KMS-11 (cell line): ENCODE measurements at regions not wholly inside any gene's neighbourhood (a gene's known extent, or its start where the extent isn't known, plus 50 kb on each side); places are given as distances from the start of the nearest gene placed in this dataset.

Experiments
- H2AFZ ChIP-seq: fragments of 200-600 bp; sonication (generic); 2 replicates; pipeline ENCODE4 v1.6.1; 2016; ENCODE audit warnings: antibody characterized with exemption, mixed run types, low read depth
- H3K27ac ChIP-seq: fragments of 200-600 bp; sonication (generic); 2 replicates; pipeline ENCODE4 v1.6.1; 2016; ENCODE audit warnings: mild to moderate bottlenecking, mixed run types
- H3K27me3 ChIP-seq: fragments of 200-600 bp; sonication (generic); 2 replicates; pipeline ENCODE4 v1.6.1; 2017; ENCODE audit warnings: mild to moderate bottlenecking, low read depth, mixed run types, moderate library complexity; ENCODE audit not compliant: insufficient read depth
- H3K36me3 ChIP-seq: fragments of 200-600 bp; sonication (generic); 2 replicates; pipeline ENCODE4 v1.6.1; 2017; ENCODE audit warnings: mild to moderate bottlenecking, mixed run types; ENCODE audit not compliant: insufficient read depth
- H3K4me1 ChIP-seq: fragments of 200-600 bp; sonication (generic); 2 replicates; pipeline ENCODE4 v1.6.1; 2016; ENCODE audit warnings: mild to moderate bottlenecking, low read depth, mixed run types; ENCODE audit not compliant: poor library complexity, severe bottlenecking
- H3K4me2 ChIP-seq: fragments of 200-600 bp; sonication (generic); 2 replicates; pipeline ENCODE4 v1.7.0; 2016; ENCODE audit warnings: mild to moderate bottlenecking, mixed run types
- H3K4me3 ChIP-seq: fragments of 200-600 bp; sonication (generic); IDR thresholded peaks from 2 replicates; pipeline ENCODE4 v1.6.1; 2017; ENCODE audit warnings: low read depth, low read length, mixed read lengths; ENCODE audit not compliant: insufficient read depth
- H3K79me2 ChIP-seq: fragments of 200-600 bp; sonication (generic); 2 replicates; pipeline ENCODE4 v1.6.1; 2016; ENCODE audit warnings: low read depth, mixed run types; ENCODE audit not compliant: insufficient read depth
- H3K9ac ChIP-seq: fragments of 200-600 bp; sonication (generic); 2 replicates; pipeline ENCODE4 v1.6.1; 2016; ENCODE audit warnings: mild to moderate bottlenecking, mixed run types
- H4K20me1 ChIP-seq: fragments of 200-600 bp; sonication (generic); 2 replicates; pipeline ENCODE4 v1.6.1; 2016; ENCODE audit warnings: mild to moderate bottlenecking, mixed run types; ENCODE audit not compliant: insufficient read depth
- CTCF ChIP-seq: fragments of 200-600 bp; sonication (generic); conservative IDR thresholded peaks from 2 replicates; pipeline ENCODE4 v1.6.1; 2017; ENCODE audit warnings: low read depth, mild to moderate bottlenecking, antibody characterized with exemption, low read length, moderate library complexity, mixed read lengths

- Histone ChIP-seq H3K36me3 (no peaks in the 10 kb centered on the region), H3K27me3 (no peaks in the 10 kb centered on the region), H3K4me3 (no peak overlapping the region), H3K27ac (no peak overlapping the region), H3K4me1 (no peaks in the 10 kb centered on the region), H2AFZ (no peak overlapping the region), H4K20me1 (no peaks in the 10 kb centered on the region), H3K4me2 (no peak overlapping the region), H3K79me2 (no peaks in the 10 kb centered on the region), H3K9ac (no peak overlapping the region)
- TF ChIP-seq CTCF = no peak
These were observed 108.0 kb upstream of the TSLP start for GRCh38 chr5:110963495-110963894.

- no peaks in the 10 kb centered on the region for H3K27me3 ChIP-seq
- H3K79me2 ChIP-seq = no peaks in the 10 kb centered on the region
- H3K27ac ChIP-seq = no peak overlapping the region
- H3K9ac ChIP-seq = no peak overlapping the region
- no peak overlapping the region for H3K4me3 ChIP-seq
- no peak overlapping the region for H3K4me2 ChIP-seq
- no peak for TF ChIP-seq CTCF
- no peaks in the 10 kb centered on the region for H3K36me3 ChIP-seq
- H4K20me1 ChIP-seq = no peaks in the 10 kb centered on the region
- H3K4me1 ChIP-seq = no peaks in the 10 kb centered on the region
- no peak overlapping the region for H2AFZ ChIP-seq
These were observed 105.5 kb upstream of the TSLP start for GRCh38 chr5:110965773-110966581.

- Histone ChIP-seq H3K4me2 (no peak overlapping the region), H4K20me1 (no peaks in the 10 kb centered on the region), H2AFZ (no peak overlapping the region), H3K4me1 (no peaks in the 10 kb centered on the region), H3K9ac (no peak overlapping the region), H3K79me2 (no peaks in the 10 kb centered on the region), H3K4me3 (no peak overlapping the region), H3K27me3 (no peaks in the 10 kb centered on the region), H3K36me3 (no peaks in the 10 kb centered on the region), H3K27ac (no peak overlapping the region)
- TF ChIP-seq CTCF = no peak
These were observed 103.1 kb upstream of the TSLP start for GRCh38 chr5:110968246-110969005.

GRCh38 chr5:110969502-110969901 lies 102.0 kb upstream of the TSLP start:
- no peak overlapping the region for H3K9ac ChIP-seq
- no peaks in the 10 kb centered on the region for H4K20me1 ChIP-seq
- no peak overlapping the region for H2AFZ ChIP-seq
- H3K79me2 ChIP-seq = no peaks in the 10 kb centered on the region
- H3K27ac ChIP-seq = no peak overlapping the region
- no peak for TF ChIP-seq CTCF
- H3K4me2 ChIP-seq = no peak overlapping the region
- no peaks in the 10 kb centered on the region for H3K36me3 ChIP-seq
- H3K4me1 ChIP-seq = no peaks in the 10 kb centered on the region
- H3K27me3 ChIP-seq = no peaks in the 10 kb centered on the region
- H3K4me3 ChIP-seq = no peak overlapping the region
